ENCODE measurements at regions not wholly inside any gene's neighbourhood (a gene's known extent, or its start where the extent isn't known, plus 50 kb on each side); places are given as distances from the start of the nearest gene placed in this dataset.

DNA sequence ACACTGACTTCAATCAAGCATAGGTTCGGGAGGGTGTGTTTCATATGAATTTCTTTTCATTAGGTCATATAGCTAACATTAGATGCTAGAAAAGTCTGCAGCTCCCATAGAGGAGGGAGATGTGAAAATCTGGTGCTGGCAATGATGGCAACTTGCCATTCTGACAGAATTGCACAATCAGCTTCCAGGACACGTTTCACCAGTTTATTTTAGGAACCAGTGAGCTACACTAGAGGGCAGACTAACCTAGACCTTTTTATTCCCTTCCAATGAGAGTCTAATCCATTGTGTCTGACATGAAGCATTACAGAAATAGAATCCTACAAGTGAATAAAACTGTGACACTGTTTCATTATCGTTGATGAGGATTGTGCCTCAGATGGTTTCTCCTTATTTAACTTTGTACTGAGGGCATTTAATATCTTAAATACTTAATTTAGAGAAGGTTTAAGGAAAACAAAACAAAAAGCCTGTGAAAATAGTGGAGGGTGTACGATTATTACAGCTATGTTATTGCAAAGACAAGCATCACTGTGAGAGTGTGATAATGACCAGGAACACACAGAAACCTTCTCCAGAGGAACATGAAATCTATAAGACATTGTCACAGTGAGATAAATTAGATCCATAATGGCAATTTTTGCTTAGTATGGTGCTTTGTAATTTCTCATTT is 363.3 kb upstream of the RPS23 start:
- TF ChIP-seq EZH2 (IDR thresholded peaks at IDR 0.05; ENCODE audit: borderline replicate concordance, control insufficient read depth, low read depth, low read length) (no peak), POU2F2 (IDR thresholded peaks at IDR 0.05; ENCODE audit: borderline replicate concordance, low read depth, low read length) (no peak), POLR2A (IDR thresholded peaks at IDR 0.05; ENCODE audit: low read depth, low read length) (no peak), JUND (IDR thresholded peaks at IDR 0.05; ENCODE audit: low read depth, low read length) (no peak), KDM1A (IDR thresholded peaks at IDR 0.05; ENCODE audit: borderline replicate concordance) (no peak), RB1 (IDR thresholded peaks at IDR 0.05; ENCODE audit: borderline replicate concordance) (no peak), TARDBP (IDR thresholded peaks at IDR 0.05; ENCODE audit: borderline replicate concordance) (no peak), FOS (IDR thresholded peaks at IDR 0.05; ENCODE audit: borderline replicate concordance, extremely low read depth, insufficient read length) (no peak), RAD21 (IDR thresholded peaks at IDR 0.05; ENCODE audit: insufficient read depth, low read depth, low read length) (peak; percentile 94)
- TF ChIP-seq, protein P1, sequence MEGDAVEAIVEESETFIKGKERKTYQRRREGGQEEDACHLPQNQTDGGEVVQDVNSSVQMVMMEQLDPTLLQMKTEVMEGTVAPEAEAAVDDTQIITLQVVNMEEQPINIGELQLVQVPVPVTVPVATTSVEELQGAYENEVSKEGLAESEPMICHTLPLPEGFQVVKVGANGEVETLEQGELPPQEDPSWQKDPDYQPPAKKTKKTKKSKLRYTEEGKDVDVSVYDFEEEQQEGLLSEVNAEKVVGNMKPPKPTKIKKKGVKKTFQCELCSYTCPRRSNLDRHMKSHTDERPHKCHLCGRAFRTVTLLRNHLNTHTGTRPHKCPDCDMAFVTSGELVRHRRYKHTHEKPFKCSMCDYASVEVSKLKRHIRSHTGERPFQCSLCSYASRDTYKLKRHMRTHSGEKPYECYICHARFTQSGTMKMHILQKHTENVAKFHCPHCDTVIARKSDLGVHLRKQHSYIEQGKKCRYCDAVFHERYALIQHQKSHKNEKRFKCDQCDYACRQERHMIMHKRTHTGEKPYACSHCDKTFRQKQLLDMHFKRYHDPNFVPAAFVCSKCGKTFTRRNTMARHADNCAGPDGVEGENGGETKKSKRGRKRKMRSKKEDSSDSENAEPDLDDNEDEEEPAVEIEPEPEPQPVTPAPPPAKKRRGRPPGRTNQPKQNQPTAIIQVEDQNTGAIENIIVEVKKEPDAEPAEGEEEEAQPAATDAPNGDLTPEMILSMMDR (IDR thresholded peaks at IDR 0.05 in 2 of 3, conservative IDR thresholded peaks at IDR 0.05 in 1 of 3; ENCODE audit: control insufficient read depth in 2 of 3, extremely low read depth in 1 of 3, insufficient read depth in 1 of 3, low read depth in 3 of 3, low read length in 3 of 3): peak; percentile 58 to 72 (median 61); a peak in 5 of 6 replicates
- TF ChIP-seq, protein P2, sequence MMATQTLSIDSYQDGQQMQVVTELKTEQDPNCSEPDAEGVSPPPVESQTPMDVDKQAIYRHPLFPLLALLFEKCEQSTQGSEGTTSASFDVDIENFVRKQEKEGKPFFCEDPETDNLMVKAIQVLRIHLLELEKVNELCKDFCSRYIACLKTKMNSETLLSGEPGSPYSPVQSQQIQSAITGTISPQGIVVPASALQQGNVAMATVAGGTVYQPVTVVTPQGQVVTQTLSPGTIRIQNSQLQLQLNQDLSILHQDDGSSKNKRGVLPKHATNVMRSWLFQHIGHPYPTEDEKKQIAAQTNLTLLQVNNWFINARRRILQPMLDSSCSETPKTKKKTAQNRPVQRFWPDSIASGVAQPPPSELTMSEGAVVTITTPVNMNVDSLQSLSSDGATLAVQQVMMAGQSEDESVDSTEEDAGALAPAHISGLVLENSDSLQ (IDR thresholded peaks at IDR 0.05): no peak
- TF ChIP-seq, protein P3, sequence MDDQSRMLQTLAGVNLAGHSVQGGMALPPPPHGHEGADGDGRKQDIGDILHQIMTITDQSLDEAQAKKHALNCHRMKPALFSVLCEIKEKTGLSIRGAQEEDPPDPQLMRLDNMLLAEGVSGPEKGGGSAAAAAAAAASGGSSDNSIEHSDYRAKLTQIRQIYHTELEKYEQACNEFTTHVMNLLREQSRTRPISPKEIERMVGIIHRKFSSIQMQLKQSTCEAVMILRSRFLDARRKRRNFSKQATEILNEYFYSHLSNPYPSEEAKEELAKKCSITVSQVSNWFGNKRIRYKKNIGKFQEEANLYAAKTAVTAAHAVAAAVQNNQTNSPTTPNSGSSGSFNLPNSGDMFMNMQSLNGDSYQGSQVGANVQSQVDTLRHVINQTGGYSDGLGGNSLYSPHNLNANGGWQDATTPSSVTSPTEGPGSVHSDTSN (IDR thresholded peaks at IDR 0.05; ENCODE audit: insufficient replicate concordance, low read depth, low read length): no peak
- TF ChIP-seq, protein P4, sequence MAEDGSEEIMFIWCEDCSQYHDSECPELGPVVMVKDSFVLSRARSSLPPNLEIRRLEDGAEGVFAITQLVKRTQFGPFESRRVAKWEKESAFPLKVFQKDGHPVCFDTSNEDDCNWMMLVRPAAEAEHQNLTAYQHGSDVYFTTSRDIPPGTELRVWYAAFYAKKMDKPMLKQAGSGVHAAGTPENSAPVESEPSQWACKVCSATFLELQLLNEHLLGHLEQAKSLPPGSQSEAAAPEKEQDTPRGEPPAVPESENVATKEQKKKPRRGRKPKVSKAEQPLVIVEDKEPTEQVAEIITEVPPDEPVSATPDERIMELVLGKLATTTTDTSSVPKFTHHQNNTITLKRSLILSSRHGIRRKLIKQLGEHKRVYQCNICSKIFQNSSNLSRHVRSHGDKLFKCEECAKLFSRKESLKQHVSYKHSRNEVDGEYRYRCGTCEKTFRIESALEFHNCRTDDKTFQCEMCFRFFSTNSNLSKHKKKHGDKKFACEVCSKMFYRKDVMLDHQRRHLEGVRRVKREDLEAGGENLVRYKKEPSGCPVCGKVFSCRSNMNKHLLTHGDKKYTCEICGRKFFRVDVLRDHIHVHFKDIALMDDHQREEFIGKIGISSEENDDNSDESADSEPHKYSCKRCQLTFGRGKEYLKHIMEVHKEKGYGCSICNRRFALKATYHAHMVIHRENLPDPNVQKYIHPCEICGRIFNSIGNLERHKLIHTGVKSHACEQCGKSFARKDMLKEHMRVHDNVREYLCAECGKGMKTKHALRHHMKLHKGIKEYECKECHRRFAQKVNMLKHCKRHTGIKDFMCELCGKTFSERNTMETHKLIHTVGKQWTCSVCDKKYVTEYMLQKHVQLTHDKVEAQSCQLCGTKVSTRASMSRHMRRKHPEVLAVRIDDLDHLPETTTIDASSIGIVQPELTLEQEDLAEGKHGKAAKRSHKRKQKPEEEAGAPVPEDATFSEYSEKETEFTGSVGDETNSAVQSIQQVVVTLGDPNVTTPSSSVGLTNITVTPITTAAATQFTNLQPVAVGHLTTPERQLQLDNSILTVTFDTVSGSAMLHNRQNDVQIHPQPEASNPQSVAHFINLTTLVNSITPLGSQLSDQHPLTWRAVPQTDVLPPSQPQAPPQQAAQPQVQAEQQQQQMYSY (CRISPR knock-in tag; IDR thresholded peaks at IDR 0.05): no peak
- TF ChIP-seq, protein P5, sequence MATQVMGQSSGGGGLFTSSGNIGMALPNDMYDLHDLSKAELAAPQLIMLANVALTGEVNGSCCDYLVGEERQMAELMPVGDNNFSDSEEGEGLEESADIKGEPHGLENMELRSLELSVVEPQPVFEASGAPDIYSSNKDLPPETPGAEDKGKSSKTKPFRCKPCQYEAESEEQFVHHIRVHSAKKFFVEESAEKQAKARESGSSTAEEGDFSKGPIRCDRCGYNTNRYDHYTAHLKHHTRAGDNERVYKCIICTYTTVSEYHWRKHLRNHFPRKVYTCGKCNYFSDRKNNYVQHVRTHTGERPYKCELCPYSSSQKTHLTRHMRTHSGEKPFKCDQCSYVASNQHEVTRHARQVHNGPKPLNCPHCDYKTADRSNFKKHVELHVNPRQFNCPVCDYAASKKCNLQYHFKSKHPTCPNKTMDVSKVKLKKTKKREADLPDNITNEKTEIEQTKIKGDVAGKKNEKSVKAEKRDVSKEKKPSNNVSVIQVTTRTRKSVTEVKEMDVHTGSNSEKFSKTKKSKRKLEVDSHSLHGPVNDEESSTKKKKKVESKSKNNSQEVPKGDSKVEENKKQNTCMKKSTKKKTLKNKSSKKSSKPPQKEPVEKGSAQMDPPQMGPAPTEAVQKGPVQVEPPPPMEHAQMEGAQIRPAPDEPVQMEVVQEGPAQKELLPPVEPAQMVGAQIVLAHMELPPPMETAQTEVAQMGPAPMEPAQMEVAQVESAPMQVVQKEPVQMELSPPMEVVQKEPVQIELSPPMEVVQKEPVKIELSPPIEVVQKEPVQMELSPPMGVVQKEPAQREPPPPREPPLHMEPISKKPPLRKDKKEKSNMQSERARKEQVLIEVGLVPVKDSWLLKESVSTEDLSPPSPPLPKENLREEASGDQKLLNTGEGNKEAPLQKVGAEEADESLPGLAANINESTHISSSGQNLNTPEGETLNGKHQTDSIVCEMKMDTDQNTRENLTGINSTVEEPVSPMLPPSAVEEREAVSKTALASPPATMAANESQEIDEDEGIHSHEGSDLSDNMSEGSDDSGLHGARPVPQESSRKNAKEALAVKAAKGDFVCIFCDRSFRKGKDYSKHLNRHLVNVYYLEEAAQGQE (IDR thresholded peaks at IDR 0.05; ENCODE audit: low read depth, low read length): no peak

All from GM12878 (cell line).